ENCODE measurements at regions not wholly inside any gene's neighbourhood (a gene's known extent, or its start where the extent isn't known, plus 50 kb on each side); places are given as distances from the start of the nearest gene placed in this dataset.

GRCh38 chr3:22292681-22293080 lies 541.7 kb upstream of the ZNF385D start:
- Histone ChIP-seq H3K4me3 (ENCODE audit: low read depth, low read length) (no peak overlapping the region), H3K36me3 (ENCODE audit: control insufficient read depth, insufficient read depth, low read length) (no peaks in the 10 kb centered on the region), H3K27me3 (replicated peaks; ENCODE audit: control insufficient read depth, insufficient read depth, low read length) (no peaks in the 10 kb centered on the region), H3K9me3 (no peaks in the 10 kb centered on the region), H3K4me1 (no peaks in the 10 kb centered on the region)
- ChIA-PET CTCF (no interaction called here), POLR2A (no interaction called here)
- TF ChIP-seq CTCF (IDR thresholded peaks at IDR 0.05; ENCODE audit: insufficient read depth in 1 of 2, low read depth in 1 of 2, low read length in 1 of 2, severe bottlenecking in 1 of 2, unreplicated experiment in 1 of 2) = no peak
- BruUV-seq (replicated peaks) = no TSS peak
- no peak for DNase-seq
- Mint-ChIP-seq H3K4me1 (ENCODE audit: low read depth, unreplicated experiment) (no peaks in the 10 kb centered on the region), H3K4me3 (ENCODE audit: unreplicated experiment) (no peak overlapping the region), H3K27me3 (ENCODE audit: insufficient read depth, unreplicated experiment) (peaks cover 4% of the 10 kb centered on the region), H3K36me3 (ENCODE audit: insufficient read depth, unreplicated experiment) (no peaks in the 10 kb centered on the region), H3K9me3 (ENCODE audit: unreplicated experiment) (no peaks in the 10 kb centered on the region), H3K27ac (ENCODE audit: unreplicated experiment) (no peak overlapping the region)
- intact Hi-C loops (cut with micrococcal nuclease; ENCODE audit: unreplicated experiment) = no loop called here

- CTCF ChIA-PET = no interaction called here
- Histone ChIP-seq H3K4me3 (ENCODE audit: low read depth, low read length) (no peak overlapping the region), H3K36me3 (ENCODE audit: control insufficient read depth, insufficient read depth, low read length) (no peaks in the 10 kb centered on the region), H3K27me3 (replicated peaks; ENCODE audit: control insufficient read depth, insufficient read depth, low read length) (no peaks in the 10 kb centered on the region), H3K4me1 (no peaks in the 10 kb centered on the region), H3K9me3 (no peaks in the 10 kb centered on the region)
- no peak overlapping the region for H3K27ac Mint-ChIP-seq (ENCODE audit: unreplicated experiment)
- DNase-seq = no peak
- H3K4me3 Mint-ChIP-seq (ENCODE audit: unreplicated experiment) = no peak overlapping the region
- TF ChIP-seq CTCF (IDR thresholded peaks at IDR 0.05; ENCODE audit: insufficient read depth in 1 of 2, low read depth in 1 of 2, low read length in 1 of 2, severe bottlenecking in 1 of 2, unreplicated experiment in 1 of 2) = no peak
- POLR2A ChIA-PET = no interaction called here
- H3K9me3 Mint-ChIP-seq (ENCODE audit: unreplicated experiment) = no peaks in the 10 kb centered on the region
- intact Hi-C loops (cut with micrococcal nuclease; ENCODE audit: unreplicated experiment) = no loop called here
- no peaks in the 10 kb centered on the region for H3K4me1 Mint-ChIP-seq (ENCODE audit: low read depth, unreplicated experiment)
- H3K27me3 Mint-ChIP-seq (ENCODE audit: insufficient read depth, unreplicated experiment) = no peaks in the 10 kb centered on the region
- no TSS peak for BruUV-seq (replicated peaks)
- no peaks in the 10 kb centered on the region for H3K36me3 Mint-ChIP-seq (ENCODE audit: insufficient read depth, unreplicated experiment)
These were observed 545.6 kb upstream of the ZNF385D start for GRCh38 chr3:22296601-22297000.

GRCh38 chr3:22297436-22297835 lies 546.4 kb upstream of the ZNF385D start:
- ChIA-PET CTCF (no interaction called here), POLR2A (no interaction called here)
- TF ChIP-seq CTCF (IDR thresholded peaks at IDR 0.05; ENCODE audit: insufficient read depth in 1 of 2, low read depth in 1 of 2, low read length in 1 of 2, severe bottlenecking in 1 of 2, unreplicated experiment in 1 of 2) = no peak
- no peaks in the 10 kb centered on the region for H3K36me3 ChIP-seq (ENCODE audit: control insufficient read depth, insufficient read depth, low read length)
- H3K4me3 ChIP-seq (ENCODE audit: low read depth, low read length) = no peak overlapping the region
- H3K36me3 Mint-ChIP-seq (ENCODE audit: insufficient read depth, unreplicated experiment) = no peaks in the 10 kb centered on the region
- intact Hi-C loops (cut with micrococcal nuclease; ENCODE audit: unreplicated experiment) = no loop called here
- H3K27me3 ChIP-seq (replicated peaks; ENCODE audit: control insufficient read depth, insufficient read depth, low read length) = no peaks in the 10 kb centered on the region
- DNase-seq = no peak
- H3K27ac Mint-ChIP-seq (ENCODE audit: unreplicated experiment) = no peak overlapping the region
- no peaks in the 10 kb centered on the region for H3K4me1 ChIP-seq
- no peak overlapping the region for H3K4me3 Mint-ChIP-seq (ENCODE audit: unreplicated experiment)
- H3K9me3 Mint-ChIP-seq (ENCODE audit: unreplicated experiment) = no peaks in the 10 kb centered on the region
- H3K9me3 ChIP-seq = no peaks in the 10 kb centered on the region
- no peaks in the 10 kb centered on the region for H3K4me1 Mint-ChIP-seq (ENCODE audit: low read depth, unreplicated experiment)
- no TSS peak for BruUV-seq (replicated peaks)
- H3K27me3 Mint-ChIP-seq (ENCODE audit: insufficient read depth, unreplicated experiment) = no peaks in the 10 kb centered on the region

Measured in Caco-2 (cell line).